Endothelial cell (in vitro differentiated cells): ENCODE measurements at regions not wholly inside any gene's neighbourhood (a gene's known extent, or its start where the extent isn't known, plus 50 kb on each side); places are given as distances from the start of the nearest gene placed in this dataset.

Experiments
- DNase-seq: peaks from one replicate; pipeline ENCODE4 v3.0.0; 2021; ENCODE audit warnings: low spot score
- H3K27ac Mint-ChIP-seq: one replicate; pipeline ENCODE4 v1.8.0; 2021; ENCODE audit warnings: mixed read lengths, inconsistent platforms; ENCODE audit not compliant: unreplicated experiment
- H3K27me3 Mint-ChIP-seq: one replicate; pipeline ENCODE4 v1.8.0; 2021; ENCODE audit warnings: mild to moderate bottlenecking, moderate library complexity, mixed read lengths, inconsistent platforms; ENCODE audit not compliant: unreplicated experiment
- H3K36me3 Mint-ChIP-seq: one replicate; pipeline ENCODE4 v1.8.0; 2021; ENCODE audit warnings: mild to moderate bottlenecking, low read depth, mixed read lengths, inconsistent platforms; ENCODE audit not compliant: unreplicated experiment
- H3K4me1 Mint-ChIP-seq: one replicate; pipeline ENCODE4 v1.8.0; 2021; ENCODE audit warnings: mild to moderate bottlenecking, mixed read lengths, inconsistent platforms; ENCODE audit not compliant: unreplicated experiment
- H3K4me3 Mint-ChIP-seq: one replicate; pipeline ENCODE4 v1.8.0; 2021; ENCODE audit warnings: mild to moderate bottlenecking, mixed read lengths, inconsistent platforms; ENCODE audit not compliant: unreplicated experiment
- H3K9me3 Mint-ChIP-seq: one replicate; pipeline ENCODE4 v1.8.0; 2021; ENCODE audit warnings: mixed read lengths, inconsistent platforms; ENCODE audit not compliant: unreplicated experiment
- CTCF ChIP-seq: fragments of 200-600 bp; sonication (generic); IDR thresholded peaks from one replicate; pipeline ENCODE4 v1.5.0; 2021; ENCODE audit warnings: antibody characterized with exemption; ENCODE audit not compliant: unreplicated experiment

GRCh38 chr13:69487576-69487975 is 620.0 kb upstream of the ATXN8OS start:
- no peaks in the 10 kb centered on the region for H3K4me1 Mint-ChIP-seq
- no peak overlapping the region for H3K4me3 Mint-ChIP-seq
- no peaks in the 10 kb centered on the region for H3K27me3 Mint-ChIP-seq
- H3K9me3 Mint-ChIP-seq: peaks cover under 1% of the 10 kb centered on the region
- H3K36me3 Mint-ChIP-seq: peaks cover 8% of the 10 kb centered on the region
- TF ChIP-seq CTCF: no peak
- no peak for DNase-seq
- H3K27ac Mint-ChIP-seq: no peak overlapping the region

GRCh38 chr13:69485991-69486592 is 621.5 kb upstream of the ATXN8OS start:
- peaks cover 8% of the 10 kb centered on the region for H3K36me3 Mint-ChIP-seq
- peaks cover 12% of the 10 kb centered on the region for H3K9me3 Mint-ChIP-seq
- H3K4me1 Mint-ChIP-seq: no peaks in the 10 kb centered on the region
- no peak for TF ChIP-seq CTCF
- H3K27me3 Mint-ChIP-seq: no peaks in the 10 kb centered on the region
- H3K4me3 Mint-ChIP-seq: no peak overlapping the region
- no peak for DNase-seq
- H3K27ac Mint-ChIP-seq: no peak overlapping the region

- Mint-ChIP-seq H3K27me3 (no peaks in the 10 kb centered on the region), H3K9me3 (peaks cover 11% of the 10 kb centered on the region), H3K4me1 (no peaks in the 10 kb centered on the region), H3K27ac (no peak overlapping the region), H3K4me3 (no peak overlapping the region), H3K36me3 (no peaks in the 10 kb centered on the region)
- no peak for DNase-seq
- TF ChIP-seq CTCF: no peak
Measured at GRCh38 chr13:69477451-69477850, 630.2 kb upstream of the ATXN8OS start.

GRCh38 chr13:69474011-69474685 is 633.5 kb upstream of the ATXN8OS start:
- Mint-ChIP-seq H3K27me3 (no peaks in the 10 kb centered on the region), H3K36me3 (no peaks in the 10 kb centered on the region), H3K9me3 (no peaks in the 10 kb centered on the region), H3K27ac (no peak overlapping the region), H3K4me3 (no peak overlapping the region), H3K4me1 (no peaks in the 10 kb centered on the region)
- TF ChIP-seq CTCF: no peak
- DNase-seq: no peak

- Mint-ChIP-seq H3K9me3 (no peaks in the 10 kb centered on the region), H3K4me1 (no peaks in the 10 kb centered on the region), H3K36me3 (no peaks in the 10 kb centered on the region), H3K27me3 (peaks cover 1% of the 10 kb centered on the region), H3K27ac (no peak overlapping the region), H3K4me3 (no peak overlapping the region)
- TF ChIP-seq CTCF: no peak
- no peak for DNase-seq
Measured at GRCh38 chr13:69468624-69469023, 639.0 kb upstream of the ATXN8OS start.
